ENCODE measurements at regions not wholly inside any gene's neighbourhood (a gene's known extent, or its start where the extent isn't known, plus 50 kb on each side); places are given as distances from the start of the nearest gene placed in this dataset.
"Not testable (repeated sequence)": the region's sequence is repeated elsewhere in the genome, so short reads cannot be mapped to it uniquely, and the experiment has no call there.

DNA sequence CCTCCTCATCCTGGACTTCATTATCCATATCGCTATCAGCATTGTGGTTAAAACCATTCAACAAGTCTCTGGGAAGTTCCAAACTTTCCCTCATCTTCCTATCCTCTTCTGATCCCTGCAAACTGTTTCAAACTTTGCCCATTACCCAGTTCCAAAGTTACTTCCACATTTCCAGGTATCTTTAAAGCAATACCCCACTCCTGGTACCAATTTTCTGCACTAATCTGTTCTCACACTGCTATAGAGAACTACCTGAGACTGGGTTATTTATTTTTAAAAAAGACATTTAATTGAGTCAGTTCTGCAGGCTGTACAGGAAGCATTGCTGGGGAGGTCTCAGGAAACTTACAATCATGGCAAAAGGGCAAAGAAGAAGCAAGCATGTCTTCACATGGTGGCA, 147.3 kb downstream of the ARL4A start:
- DNase-seq, result no peak

- no peak for DNase-seq
Measured at GRCh38 chr7:12839508-12840153, 152.2 kb downstream of the ARL4A start.

DNA sequence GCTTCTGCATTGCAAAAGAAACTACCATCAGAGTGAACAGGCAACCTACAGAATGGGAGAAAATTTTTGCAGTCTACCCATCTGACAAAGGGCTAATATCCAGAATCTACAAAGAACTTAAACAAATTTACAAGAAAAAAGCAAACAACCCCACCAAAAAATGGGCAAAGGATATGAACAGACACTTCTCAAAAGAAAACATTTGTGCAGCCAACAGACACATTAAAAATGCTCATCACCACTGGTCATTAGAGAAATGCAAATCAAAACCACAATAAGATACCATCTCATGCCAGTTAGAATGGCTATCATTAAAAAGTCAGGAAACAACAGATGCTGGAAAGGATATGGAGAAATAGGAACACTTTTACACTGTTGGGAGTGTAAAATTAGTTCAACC, 157.3 kb downstream of the ARL4A start:
- DNase-seq, result not testable (repeated sequence)

GRCh38 chr7:12847001-12847400, 159.6 kb downstream of the ARL4A start:
- DNase-seq, result no peak

DNA sequence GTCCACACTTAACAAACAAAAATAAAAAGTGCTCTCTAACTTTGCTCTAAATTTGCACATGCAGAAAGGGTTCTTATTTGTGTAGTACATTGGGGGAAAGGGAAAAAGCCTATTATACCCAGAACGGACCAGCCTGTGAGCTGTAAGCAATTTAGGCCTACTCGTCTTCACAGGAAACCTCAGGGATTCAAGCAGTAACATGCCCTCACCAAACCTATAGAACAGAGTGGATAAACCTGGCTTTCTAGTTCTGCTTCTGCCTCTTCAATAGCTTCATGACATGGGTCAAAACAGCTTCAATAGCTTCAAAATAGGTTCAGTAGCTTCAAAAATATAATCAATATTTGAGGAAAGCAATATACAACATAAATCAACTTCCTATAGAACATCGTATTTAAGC, 163.7 kb downstream of the ARL4A start:
- DNase-seq, result no peak

DNA sequence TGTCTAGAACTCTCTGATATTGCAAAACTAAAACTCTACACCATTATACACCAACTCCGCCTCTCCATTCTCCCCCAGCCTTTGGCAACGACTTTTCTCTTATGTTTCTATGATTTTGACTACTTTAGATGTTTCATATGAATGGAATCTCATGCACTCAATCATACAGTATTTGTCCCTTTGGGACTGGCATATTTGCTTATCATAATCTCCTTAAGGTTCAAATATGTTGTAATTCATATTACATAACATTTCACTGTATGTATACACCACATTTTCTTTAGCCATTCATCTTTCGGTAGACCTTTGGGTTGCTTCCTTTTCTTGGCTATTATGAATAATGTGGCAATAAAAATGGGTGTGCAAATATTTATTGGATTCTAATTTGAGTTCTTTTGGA, 164.4 kb downstream of the ARL4A start:
- no peak for DNase-seq

GRCh38 chr7:12855036-12855435, 167.6 kb downstream of the ARL4A start:
- DNase-seq, result no peak

GRCh38 chr7:12859761-12860160, 172.3 kb downstream of the ARL4A start:
- DNase-seq, result no peak

DNA sequence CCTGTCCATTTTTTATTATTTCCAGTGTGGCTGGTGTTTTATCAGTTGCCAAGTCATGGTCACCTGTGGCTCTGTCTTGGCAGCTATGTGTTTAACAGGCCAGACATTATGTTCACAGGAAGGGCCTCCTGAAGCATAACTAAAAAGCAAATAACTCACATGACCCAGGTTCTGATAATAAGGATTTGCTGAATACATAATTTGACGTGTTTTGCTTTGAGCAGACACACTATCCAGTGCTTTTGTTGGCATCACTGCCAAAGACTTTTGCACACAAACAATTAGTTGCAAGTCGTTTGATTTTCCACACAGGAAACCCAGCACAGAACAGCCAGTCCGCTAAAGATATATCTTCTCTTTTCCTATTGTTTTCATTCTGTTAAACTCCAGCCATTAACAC, 173.6 kb downstream of the ARL4A start:
- no peak for DNase-seq

- DNase-seq, result no peak
Measured at GRCh38 chr7:12862146-12862545, 174.7 kb downstream of the ARL4A start.

- DNase-seq, result no peak
Measured at GRCh38 chr7:12864470-12865046, 177.1 kb downstream of the ARL4A start.

GRCh38 chr7:12865593-12865992, 178.2 kb downstream of the ARL4A start:
- no peak for DNase-seq

DNA sequence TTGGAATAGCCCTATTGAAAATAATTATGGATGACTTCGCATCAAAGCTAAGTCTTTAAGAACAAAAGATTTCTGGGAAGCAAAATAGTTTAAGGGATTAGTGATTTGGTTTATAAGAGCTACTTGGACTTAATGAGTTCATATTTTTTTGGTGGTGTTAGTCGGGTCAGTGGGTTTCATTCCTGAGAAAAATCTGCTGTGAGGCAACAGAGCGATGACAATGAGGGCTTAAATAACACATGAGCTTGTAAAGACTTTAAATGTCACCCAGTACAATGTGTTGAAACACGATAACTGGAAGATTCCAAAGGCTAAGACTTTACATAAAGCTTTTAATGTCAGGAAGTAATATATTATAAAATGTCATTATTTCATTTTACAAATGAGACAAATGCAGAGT, 178.8 kb downstream of the ARL4A start:
- no peak for DNase-seq

GRCh38 chr7:12868027-12868426, 180.6 kb downstream of the ARL4A start:
- DNase-seq, result no peak

DNA sequence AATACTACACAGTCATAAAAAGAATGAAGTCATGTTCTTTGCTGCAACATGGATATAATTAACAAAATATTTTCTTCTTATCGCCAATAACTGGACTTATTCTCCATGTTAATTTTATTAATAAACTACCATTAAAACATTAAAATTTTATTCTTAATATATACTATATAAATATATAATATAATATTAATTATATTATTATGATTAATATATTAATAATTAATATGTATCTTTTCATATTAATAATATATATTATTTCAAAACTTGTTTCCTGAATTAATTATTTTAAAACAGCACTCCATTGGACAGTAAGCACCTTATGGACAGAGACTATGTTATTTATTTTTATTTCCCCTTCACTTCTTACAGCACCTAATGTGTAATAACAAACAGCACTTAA, 182.8 kb downstream of the ARL4A start:
- DNase-seq, result no peak

DNA sequence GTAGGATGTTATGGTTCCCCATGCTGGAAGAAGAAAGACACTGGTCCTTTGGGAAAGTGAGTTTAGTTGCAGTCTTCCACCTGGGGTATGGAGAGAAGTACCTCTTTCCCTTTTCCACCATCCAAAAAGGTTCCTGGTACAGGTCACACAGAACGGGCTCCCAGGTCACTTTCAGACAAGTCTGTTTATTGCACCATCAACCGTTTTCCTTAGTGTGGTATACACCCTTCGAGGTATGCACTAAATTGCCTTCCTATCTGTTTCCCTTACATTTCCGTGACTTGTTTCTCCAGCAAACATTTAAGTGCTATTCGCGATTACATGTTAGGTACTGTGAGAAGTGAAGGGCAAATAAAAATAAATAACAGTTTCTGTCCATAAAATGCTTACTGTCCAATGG, 185.1 kb downstream of the ARL4A start:
- no peak for DNase-seq

GRCh38 chr7:12873571-12873970, 186.1 kb downstream of the ARL4A start:
- DNase-seq, result no peak

DNA sequence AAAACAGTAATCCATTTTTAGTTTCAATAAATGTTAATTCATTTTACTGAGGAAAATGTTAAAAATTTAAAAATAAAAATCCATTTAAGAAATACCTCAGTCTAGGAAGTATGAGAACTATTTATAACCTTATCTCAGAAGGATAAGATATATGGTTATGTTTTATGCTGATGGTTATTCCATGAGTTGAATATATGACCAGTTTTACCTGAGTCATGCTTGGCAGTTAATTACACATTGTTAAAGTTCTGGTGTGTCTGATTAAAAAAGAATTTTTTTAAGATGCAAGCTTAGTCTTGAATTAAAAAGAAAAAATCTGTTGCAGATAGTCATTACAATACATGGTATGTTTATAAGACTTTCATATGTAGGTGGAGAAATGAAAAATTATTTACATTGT, 191.7 kb downstream of the ARL4A start:
- no peak for DNase-seq

- DNase-seq, result no peak
Measured at GRCh38 chr7:12881712-12882111, 194.3 kb downstream of the ARL4A start.

GRCh38 chr7:12882710-12883109, 195.3 kb downstream of the ARL4A start:
- DNase-seq, result no peak

GRCh38 chr7:12884033-12884432, 196.6 kb downstream of the ARL4A start:
- DNase-seq, result no peak

GRCh38 chr7:12884856-12885440, 197.5 kb downstream of the ARL4A start:
- DNase-seq, result no peak

- no peak for DNase-seq
Measured at GRCh38 chr7:12888717-12889116, 201.3 kb downstream of the ARL4A start.

DNA sequence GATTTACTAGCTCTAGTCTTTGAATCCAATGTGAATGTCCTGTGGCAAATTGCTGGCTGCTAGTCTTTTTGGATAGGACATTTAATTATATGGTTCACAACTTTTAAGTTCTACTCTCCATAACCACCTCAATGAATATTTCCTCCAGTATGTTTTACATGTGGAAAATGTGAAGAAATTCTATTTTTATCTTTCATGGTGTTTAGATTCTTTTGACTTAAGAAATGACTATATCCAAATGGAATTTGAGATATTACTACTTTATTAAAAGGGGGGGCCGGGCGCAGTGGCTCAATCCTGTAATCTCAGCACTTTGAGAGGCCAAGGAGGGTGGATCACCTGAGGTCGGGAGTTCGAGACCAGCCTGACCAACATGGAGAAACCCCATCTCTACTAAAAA, 202.0 kb downstream of the ARL4A start:
- no peak for DNase-seq

DNA sequence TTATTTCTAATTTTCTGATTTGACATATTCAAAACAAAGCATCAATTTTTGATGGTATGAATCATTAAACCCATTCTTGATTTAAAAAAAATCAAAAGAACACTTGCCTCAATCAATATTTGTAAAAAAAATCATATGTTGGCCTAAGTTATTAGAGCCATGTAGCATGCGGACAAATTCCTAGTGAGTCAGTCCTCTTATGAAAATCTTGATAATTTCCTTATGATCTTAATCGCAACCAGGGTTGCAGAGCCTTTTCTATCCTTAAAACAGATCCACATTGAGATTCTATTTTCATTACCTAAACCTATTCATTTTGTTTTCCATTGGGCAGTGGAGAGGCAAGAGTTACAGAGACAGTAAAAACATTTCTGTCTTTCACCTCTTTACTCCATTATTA, 203.2 kb downstream of the ARL4A start:
- DNase-seq, result no peak

All from NCI-H510A (cell line).